ENCODE measurements at regions not wholly inside any gene's neighbourhood (a gene's known extent, or its start where the extent isn't known, plus 50 kb on each side); places are given as distances from the start of the nearest gene placed in this dataset.

DNA sequence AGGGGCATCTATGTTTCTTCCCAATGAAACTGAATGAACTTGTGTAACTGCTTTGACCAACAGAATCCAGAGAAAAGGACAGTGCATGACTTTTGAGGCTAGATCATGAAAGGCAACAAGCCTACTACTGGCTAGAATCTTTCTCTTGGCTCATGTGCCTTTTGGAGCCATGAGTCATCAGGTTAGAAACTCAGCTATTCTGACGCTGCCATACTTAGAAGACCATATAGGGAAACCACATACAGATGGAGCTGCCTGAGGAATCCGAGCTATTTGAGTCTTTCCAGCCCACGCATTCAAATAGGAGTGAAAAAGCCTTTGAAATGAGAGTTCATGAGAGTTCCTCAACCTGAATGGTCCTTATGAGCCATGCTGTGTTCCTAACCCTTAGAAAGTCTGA lies 738.5 kb upstream of the CHRM3 start:
- Histone ChIP-seq H3K4me2 (ENCODE audit: insufficient read depth, low read length) (no peak overlapping the region), H3K9me1 (replicated peaks; ENCODE audit: control insufficient read depth, extremely low read depth, insufficient read depth, low read length) (no peaks in the 10 kb centered on the region), H3K36me3 (ENCODE audit: control insufficient read depth in 2 of 2, extremely low read depth in 1 of 2, insufficient read depth in 2 of 2, low read length in 2 of 2) (no peaks in the 10 kb centered on the region), H4K20me1 (replicated peaks; ENCODE audit: control insufficient read depth, extremely low read depth, insufficient read depth, low read length) (no peaks in the 10 kb centered on the region), H3K27me3 (ENCODE audit: control insufficient read depth in 2 of 2, insufficient read depth in 2 of 2, low read length in 2 of 2) (no peaks in the 10 kb centered on the region), H2AFZ (ENCODE audit: low read depth, low read length) (no peak overlapping the region), H3K4me1 (ENCODE audit: control insufficient read depth, extremely low read depth, insufficient read depth, low read length) (no peaks in the 10 kb centered on the region), H3K4me3 (replicated peaks in 1 of 3; ENCODE audit: insufficient read depth in 1 of 3, low read depth in 1 of 3, low read length in 3 of 3) (no peak overlapping the region), H3K27ac (ENCODE audit: insufficient read depth, low read depth, low read length) (no peak overlapping the region), H3K9ac (replicated peaks; ENCODE audit: extremely low read depth, insufficient read depth, low read length) (no peak overlapping the region), H3K9me3 (replicated peaks; ENCODE audit: control insufficient read depth, insufficient read depth, low read length) (peaks cover 2% of the 10 kb centered on the region), H3K79me2 (ENCODE audit: control insufficient read depth, insufficient read depth, low read length) (no peaks in the 10 kb centered on the region)
- ChIA-PET POLR2A (no interaction called here), CTCF (no interaction called here)
- intact Hi-C loops (cut with micrococcal nuclease) (no loop called here), dilution Hi-C loops (cut with MboI; ENCODE audit: extremely low pct_ligation_motif_present, low sequenced_read_pairs) (no loop called here)
- TF ChIP-seq, protein P1, sequence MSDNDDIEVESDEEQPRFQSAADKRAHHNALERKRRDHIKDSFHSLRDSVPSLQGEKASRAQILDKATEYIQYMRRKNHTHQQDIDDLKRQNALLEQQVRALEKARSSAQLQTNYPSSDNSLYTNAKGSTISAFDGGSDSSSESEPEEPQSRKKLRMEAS (IDR thresholded peaks at IDR 0.05; ENCODE audit: insufficient read depth, insufficient read length): no peak
- TF ChIP-seq GATA2 (IDR thresholded peaks at IDR 0.05; ENCODE audit: insufficient read depth, insufficient read length, low read depth, low read length): no peak
- TF ChIP-seq JUN (IDR thresholded peaks at IDR 0.05; ENCODE audit: borderline replicate concordance, insufficient read depth, insufficient read length, low read depth): no peak
- TF ChIP-seq, protein P2, sequence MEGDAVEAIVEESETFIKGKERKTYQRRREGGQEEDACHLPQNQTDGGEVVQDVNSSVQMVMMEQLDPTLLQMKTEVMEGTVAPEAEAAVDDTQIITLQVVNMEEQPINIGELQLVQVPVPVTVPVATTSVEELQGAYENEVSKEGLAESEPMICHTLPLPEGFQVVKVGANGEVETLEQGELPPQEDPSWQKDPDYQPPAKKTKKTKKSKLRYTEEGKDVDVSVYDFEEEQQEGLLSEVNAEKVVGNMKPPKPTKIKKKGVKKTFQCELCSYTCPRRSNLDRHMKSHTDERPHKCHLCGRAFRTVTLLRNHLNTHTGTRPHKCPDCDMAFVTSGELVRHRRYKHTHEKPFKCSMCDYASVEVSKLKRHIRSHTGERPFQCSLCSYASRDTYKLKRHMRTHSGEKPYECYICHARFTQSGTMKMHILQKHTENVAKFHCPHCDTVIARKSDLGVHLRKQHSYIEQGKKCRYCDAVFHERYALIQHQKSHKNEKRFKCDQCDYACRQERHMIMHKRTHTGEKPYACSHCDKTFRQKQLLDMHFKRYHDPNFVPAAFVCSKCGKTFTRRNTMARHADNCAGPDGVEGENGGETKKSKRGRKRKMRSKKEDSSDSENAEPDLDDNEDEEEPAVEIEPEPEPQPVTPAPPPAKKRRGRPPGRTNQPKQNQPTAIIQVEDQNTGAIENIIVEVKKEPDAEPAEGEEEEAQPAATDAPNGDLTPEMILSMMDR (IDR thresholded peaks at IDR 0.05; ENCODE audit: extremely low read depth in 1 of 2, insufficient read depth in 1 of 2, low read depth in 1 of 2, low read length in 2 of 2): no peak
- no peak for TF ChIP-seq POLR2A (IDR thresholded peaks at IDR 0.05; ENCODE audit: low read depth, low read length)
- TF ChIP-seq POLR2AphosphoS5 (IDR thresholded peaks at IDR 0.05; ENCODE audit: insufficient read depth, low read depth, low read length): no peak
- TF ChIP-seq MYC (IDR thresholded peaks at IDR 0.05; ENCODE audit: low read depth, low read length): no peak
- no peak for TF ChIP-seq EZH2 (IDR thresholded peaks at IDR 0.05; ENCODE audit: borderline replicate concordance, low read depth, low read length, severe bottlenecking)
- TF ChIP-seq FOS (IDR thresholded peaks at IDR 0.05; ENCODE audit: borderline replicate concordance, insufficient read depth, low read length): no peak
- no peak for DNase-seq (ENCODE audit: low read depth, low spot score)
- no peak for FAIRE-seq
- no TSS peak for BruUV-seq (replicated peaks)

All from endothelial cell of umbilical vein (primary cell).